ENCODE measurements at regions not wholly inside any gene's neighbourhood (a gene's known extent, or its start where the extent isn't known, plus 50 kb on each side); places are given as distances from the start of the nearest gene placed in this dataset.

- no peak for TF ChIP-seq CTCF (IDR thresholded peaks at IDR 0.05)
- TF ChIP-seq EP300 (IDR thresholded peaks at IDR 0.05; ENCODE audit: borderline replicate concordance in 1 of 2, low read depth in 1 of 2, low read length in 1 of 2): no peak
- TF ChIP-seq USF1 (IDR thresholded peaks at IDR 0.05; ENCODE audit: borderline replicate concordance, low read depth): no peak
- TF ChIP-seq MEF2A (IDR thresholded peaks at IDR 0.05; ENCODE audit: borderline replicate concordance, low read depth): no peak
- TF ChIP-seq RAD21 (IDR thresholded peaks at IDR 0.05; ENCODE audit: low read length): no peak
- TF ChIP-seq MAX (IDR thresholded peaks at IDR 0.05; ENCODE audit: low read depth): no peak
- no peak for TF ChIP-seq YY1 (IDR thresholded peaks at IDR 0.05; ENCODE audit: low read depth)
- no peak for TF ChIP-seq SIN3A (IDR thresholded peaks at IDR 0.05; ENCODE audit: borderline replicate concordance, low read depth, low read length)
- no peak for TF ChIP-seq REST (IDR thresholded peaks at IDR 0.05; ENCODE audit: low read depth, low read length)
- TF ChIP-seq EZH2phosphoT487 (IDR thresholded peaks at IDR 0.05; ENCODE audit: borderline replicate concordance, low read depth): no peak
- no peak for TF ChIP-seq TAF1 (IDR thresholded peaks at IDR 0.05; ENCODE audit: borderline replicate concordance, low read depth, low read length)
- TF ChIP-seq MXI1 (IDR thresholded peaks at IDR 0.05; ENCODE audit: low read depth, low read length): no peak
Measured at GRCh38 chr10:57142925-57143576, 782.0 kb upstream of the ZWINT start.
